ENCODE measurements at regions not wholly inside any gene's neighbourhood (a gene's known extent, or its start where the extent isn't known, plus 50 kb on each side); places are given as distances from the start of the nearest gene placed in this dataset.
A peak's percentile ranks its signal among the peaks of the same experiment; 100 is the strongest.

DNA sequence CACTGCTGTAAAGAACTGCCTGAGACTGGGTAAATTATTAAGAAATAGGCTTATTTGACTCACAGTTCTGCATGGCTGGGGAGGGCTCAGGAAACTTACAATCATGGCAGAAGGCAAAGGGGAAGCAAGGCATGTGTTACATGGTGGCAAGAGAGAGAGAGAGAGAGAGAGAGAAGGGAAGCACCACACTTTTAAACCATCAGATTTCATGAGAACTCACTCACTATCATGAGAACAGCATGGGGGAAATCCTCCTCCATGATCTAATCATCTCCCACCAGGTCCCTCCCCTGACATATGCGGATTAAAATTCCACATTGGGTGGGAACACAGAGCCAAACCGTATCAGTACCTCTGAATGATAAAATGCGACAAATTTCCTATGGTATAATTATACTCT lies 203.9 kb upstream of the MARCKS start:
- CTCF ChIA-PET, result no interaction called here
- H3K27ac ChIP-seq (ENCODE audit: low read length), result no peak overlapping the region
- POLR2A ChIA-PET, result no interaction called here
- no peaks in the 10 kb centered on the region for H3K4me1 ChIP-seq (ENCODE audit: control insufficient read depth, insufficient read depth, low read length)
- no peak overlapping the region for H3K4me3 ChIP-seq (ENCODE audit: low read depth in 2 of 2, low read length in 2 of 2)
- DNase-seq (ENCODE audit: low read depth, low spot score), result no peak
- intact Hi-C loops (cut with micrococcal nuclease; ENCODE audit: unreplicated experiment), result no loop called here
- TF ChIP-seq, protein P1, sequence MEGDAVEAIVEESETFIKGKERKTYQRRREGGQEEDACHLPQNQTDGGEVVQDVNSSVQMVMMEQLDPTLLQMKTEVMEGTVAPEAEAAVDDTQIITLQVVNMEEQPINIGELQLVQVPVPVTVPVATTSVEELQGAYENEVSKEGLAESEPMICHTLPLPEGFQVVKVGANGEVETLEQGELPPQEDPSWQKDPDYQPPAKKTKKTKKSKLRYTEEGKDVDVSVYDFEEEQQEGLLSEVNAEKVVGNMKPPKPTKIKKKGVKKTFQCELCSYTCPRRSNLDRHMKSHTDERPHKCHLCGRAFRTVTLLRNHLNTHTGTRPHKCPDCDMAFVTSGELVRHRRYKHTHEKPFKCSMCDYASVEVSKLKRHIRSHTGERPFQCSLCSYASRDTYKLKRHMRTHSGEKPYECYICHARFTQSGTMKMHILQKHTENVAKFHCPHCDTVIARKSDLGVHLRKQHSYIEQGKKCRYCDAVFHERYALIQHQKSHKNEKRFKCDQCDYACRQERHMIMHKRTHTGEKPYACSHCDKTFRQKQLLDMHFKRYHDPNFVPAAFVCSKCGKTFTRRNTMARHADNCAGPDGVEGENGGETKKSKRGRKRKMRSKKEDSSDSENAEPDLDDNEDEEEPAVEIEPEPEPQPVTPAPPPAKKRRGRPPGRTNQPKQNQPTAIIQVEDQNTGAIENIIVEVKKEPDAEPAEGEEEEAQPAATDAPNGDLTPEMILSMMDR (IDR thresholded peaks at IDR 0.05), result no peak
- no peak for TF ChIP-seq POLR2AphosphoS5 (IDR thresholded peaks at IDR 0.05; ENCODE audit: low read depth, low read length)
- TF ChIP-seq SIN3A (IDR thresholded peaks at IDR 0.05; ENCODE audit: borderline replicate concordance, insufficient read depth, low read depth, low read length), result no peak
- TF ChIP-seq TCF7L2 (IDR thresholded peaks at IDR 0.05; ENCODE audit: low read depth, low read length), result no peak
- TF ChIP-seq, protein P2, sequence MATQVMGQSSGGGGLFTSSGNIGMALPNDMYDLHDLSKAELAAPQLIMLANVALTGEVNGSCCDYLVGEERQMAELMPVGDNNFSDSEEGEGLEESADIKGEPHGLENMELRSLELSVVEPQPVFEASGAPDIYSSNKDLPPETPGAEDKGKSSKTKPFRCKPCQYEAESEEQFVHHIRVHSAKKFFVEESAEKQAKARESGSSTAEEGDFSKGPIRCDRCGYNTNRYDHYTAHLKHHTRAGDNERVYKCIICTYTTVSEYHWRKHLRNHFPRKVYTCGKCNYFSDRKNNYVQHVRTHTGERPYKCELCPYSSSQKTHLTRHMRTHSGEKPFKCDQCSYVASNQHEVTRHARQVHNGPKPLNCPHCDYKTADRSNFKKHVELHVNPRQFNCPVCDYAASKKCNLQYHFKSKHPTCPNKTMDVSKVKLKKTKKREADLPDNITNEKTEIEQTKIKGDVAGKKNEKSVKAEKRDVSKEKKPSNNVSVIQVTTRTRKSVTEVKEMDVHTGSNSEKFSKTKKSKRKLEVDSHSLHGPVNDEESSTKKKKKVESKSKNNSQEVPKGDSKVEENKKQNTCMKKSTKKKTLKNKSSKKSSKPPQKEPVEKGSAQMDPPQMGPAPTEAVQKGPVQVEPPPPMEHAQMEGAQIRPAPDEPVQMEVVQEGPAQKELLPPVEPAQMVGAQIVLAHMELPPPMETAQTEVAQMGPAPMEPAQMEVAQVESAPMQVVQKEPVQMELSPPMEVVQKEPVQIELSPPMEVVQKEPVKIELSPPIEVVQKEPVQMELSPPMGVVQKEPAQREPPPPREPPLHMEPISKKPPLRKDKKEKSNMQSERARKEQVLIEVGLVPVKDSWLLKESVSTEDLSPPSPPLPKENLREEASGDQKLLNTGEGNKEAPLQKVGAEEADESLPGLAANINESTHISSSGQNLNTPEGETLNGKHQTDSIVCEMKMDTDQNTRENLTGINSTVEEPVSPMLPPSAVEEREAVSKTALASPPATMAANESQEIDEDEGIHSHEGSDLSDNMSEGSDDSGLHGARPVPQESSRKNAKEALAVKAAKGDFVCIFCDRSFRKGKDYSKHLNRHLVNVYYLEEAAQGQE (IDR thresholded peaks at IDR 0.05; ENCODE audit: insufficient read depth in 1 of 2, low read depth in 2 of 2, low read length in 1 of 2), result no peak
- no peaks in the 10 kb centered on the region for H3K27me3 ChIP-seq (ENCODE audit: control insufficient read depth, insufficient read depth, low read length)
- H3K9me3 ChIP-seq (ENCODE audit: control insufficient read depth, insufficient read depth, low read depth, low read length), result no peaks in the 10 kb centered on the region
- in situ Hi-C loops (cut with HindIII; ENCODE audit: low pct_unique_long_range_greater_than_20kb, low sequenced_read_pairs), result no loop called here
- no TSS peak for BruUV-seq (replicated peaks)
- ATAC-seq, result no peak
- no peaks in the 10 kb centered on the region for H3K36me3 ChIP-seq (ENCODE audit: control insufficient read depth, insufficient read depth, low read length)

DNA sequence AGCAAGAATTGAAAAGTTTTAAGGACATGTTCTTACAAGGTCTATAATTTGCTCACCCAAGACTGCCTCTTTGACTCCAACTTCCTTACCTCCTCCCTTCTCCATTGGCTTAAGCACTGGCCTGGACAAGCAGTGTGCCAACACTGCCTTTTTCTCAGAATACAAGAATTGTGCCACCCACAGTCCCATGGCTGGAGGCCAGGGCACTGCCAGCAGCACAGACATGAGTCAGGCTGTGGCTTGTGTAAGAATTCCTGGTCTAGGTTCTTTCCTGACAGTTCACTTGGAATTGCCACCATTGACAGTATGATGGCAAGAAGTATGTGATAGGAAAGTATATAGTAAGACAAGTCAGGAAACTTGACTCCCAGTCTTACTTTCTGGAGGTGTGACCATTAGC lies 202.7 kb upstream of the MARCKS start:
- no TSS peak for BruUV-seq (replicated peaks)
- intact Hi-C loops (cut with micrococcal nuclease; ENCODE audit: unreplicated experiment), result no loop called here
- H3K4me1 ChIP-seq (ENCODE audit: control insufficient read depth, insufficient read depth, low read length), result no peaks in the 10 kb centered on the region
- peak; percentile 53 for ATAC-seq
- no peaks in the 10 kb centered on the region for H3K36me3 ChIP-seq (ENCODE audit: control insufficient read depth, insufficient read depth, low read length)
- DNase-seq (ENCODE audit: low read depth, low spot score), result no peak
- in situ Hi-C loops (cut with HindIII; ENCODE audit: low pct_unique_long_range_greater_than_20kb, low sequenced_read_pairs), result no loop called here
- no peaks in the 10 kb centered on the region for H3K27me3 ChIP-seq (ENCODE audit: control insufficient read depth, insufficient read depth, low read length)
- TF ChIP-seq, protein P1 (IDR thresholded peaks at IDR 0.05), result no peak
- TF ChIP-seq SIN3A (IDR thresholded peaks at IDR 0.05; ENCODE audit: borderline replicate concordance, insufficient read depth, low read depth, low read length) (no peak), TCF7L2 (IDR thresholded peaks at IDR 0.05; ENCODE audit: low read depth, low read length) (no peak), POLR2AphosphoS5 (IDR thresholded peaks at IDR 0.05; ENCODE audit: low read depth, low read length) (no peak)
- TF ChIP-seq, protein P2 (IDR thresholded peaks at IDR 0.05; ENCODE audit: insufficient read depth in 1 of 2, low read depth in 2 of 2, low read length in 1 of 2), result no peak
- H3K9me3 ChIP-seq (ENCODE audit: control insufficient read depth, insufficient read depth, low read depth, low read length), result no peaks in the 10 kb centered on the region
- ChIA-PET CTCF (no interaction called here), POLR2A (no interaction called here)
- H3K4me3 ChIP-seq (ENCODE audit: low read depth in 2 of 2, low read length in 2 of 2), result no peak overlapping the region
- no peak overlapping the region for H3K27ac ChIP-seq (ENCODE audit: low read length)
